ENCODE measurements at regions not wholly inside any gene's neighbourhood (a gene's known extent, or its start where the extent isn't known, plus 50 kb on each side); places are given as distances from the start of the nearest gene placed in this dataset.
"Not testable (repeated sequence)": the region's sequence is repeated elsewhere in the genome, so short reads cannot be mapped to it uniquely, and the experiment has no call there.

- Histone ChIP-seq H3K4me1 (ENCODE audit: control insufficient read depth, insufficient read depth, low read length) (no peaks in the 10 kb centered on the region), H3K27ac (ENCODE audit: low read length) (no peak overlapping the region), H3K4me3 (ENCODE audit: low read length) (no peak overlapping the region), H3K9me3 (ENCODE audit: control insufficient read depth, low read depth, low read length) (no peaks in the 10 kb centered on the region), H3K27me3 (ENCODE audit: control insufficient read depth, insufficient read depth, low read length) (no peaks in the 10 kb centered on the region), H3K36me3 (ENCODE audit: control insufficient read depth, insufficient read depth, low read length) (no peaks in the 10 kb centered on the region)
- no peak for DNase-seq
- WGBS (ENCODE audit: insufficient coverage, low lambda C conversion rate): 90% methylated on average over 3 of the region's 3 CpGs
Observed at GRCh38 chr1:188154761-188155160, 1326.0 kb downstream of the PLA2G4A start.

GRCh38 chr1:188155261-188155660, 1326.5 kb downstream of the PLA2G4A start:
- Histone ChIP-seq H3K27me3 (ENCODE audit: control insufficient read depth, insufficient read depth, low read length) (no peaks in the 10 kb centered on the region), H3K36me3 (ENCODE audit: control insufficient read depth, insufficient read depth, low read length) (no peaks in the 10 kb centered on the region)
- no peak for DNase-seq

GRCh38 chr1:188164459-188164858, 1335.7 kb downstream of the PLA2G4A start:
- Histone ChIP-seq H3K27me3 (ENCODE audit: control insufficient read depth, insufficient read depth, low read length) (no peaks in the 10 kb centered on the region), H3K36me3 (ENCODE audit: control insufficient read depth, insufficient read depth, low read length) (no peaks in the 10 kb centered on the region), H3K9me3 (ENCODE audit: control insufficient read depth, low read depth, low read length) (no peaks in the 10 kb centered on the region), H3K4me1 (ENCODE audit: control insufficient read depth, insufficient read depth, low read length) (no peaks in the 10 kb centered on the region), H3K4me3 (ENCODE audit: low read length) (no peak overlapping the region), H3K27ac (ENCODE audit: low read length) (no peak overlapping the region)
- DNase-seq: no peak
- WGBS (ENCODE audit: insufficient coverage, low lambda C conversion rate): 100% methylated on average over 1 of the region's 3 CpGs

More at GRCh38 chr1:188155261-188155660, 1326.5 kb downstream of the PLA2G4A start:
- Histone ChIP-seq H3K4me1 (ENCODE audit: control insufficient read depth, insufficient read depth, low read length) (no peaks in the 10 kb centered on the region), H3K27ac (ENCODE audit: low read length) (no peak overlapping the region), H3K4me3 (ENCODE audit: low read length) (no peak overlapping the region), H3K9me3 (ENCODE audit: control insufficient read depth, low read depth, low read length) (no peaks in the 10 kb centered on the region)

GRCh38 chr1:188166654-188167053, 1337.9 kb downstream of the PLA2G4A start:
- no peaks in the 10 kb centered on the region for H3K4me1 ChIP-seq (ENCODE audit: control insufficient read depth, insufficient read depth, low read length)
- H3K9me3 ChIP-seq (ENCODE audit: control insufficient read depth, low read depth, low read length): no peaks in the 10 kb centered on the region
- H3K4me3 ChIP-seq (ENCODE audit: low read length): no peak overlapping the region
- H3K27ac ChIP-seq (ENCODE audit: low read length): no peak overlapping the region
- 67% methylated on average over 1 of the region's 1 CpG for WGBS (ENCODE audit: insufficient coverage, low lambda C conversion rate)
- H3K36me3 ChIP-seq (ENCODE audit: control insufficient read depth, insufficient read depth, low read length): no peaks in the 10 kb centered on the region
- no peak for DNase-seq
- H3K27me3 ChIP-seq (ENCODE audit: control insufficient read depth, insufficient read depth, low read length): no peaks in the 10 kb centered on the region

GRCh38 chr1:188169971-188170370, 1341.2 kb downstream of the PLA2G4A start:
- Histone ChIP-seq H3K36me3 (ENCODE audit: control insufficient read depth, insufficient read depth, low read length) (no peaks in the 10 kb centered on the region), H3K4me1 (ENCODE audit: control insufficient read depth, insufficient read depth, low read length) (no peaks in the 10 kb centered on the region), H3K27me3 (ENCODE audit: control insufficient read depth, insufficient read depth, low read length) (no peaks in the 10 kb centered on the region), H3K9me3 (ENCODE audit: control insufficient read depth, low read depth, low read length) (no peaks in the 10 kb centered on the region), H3K4me3 (ENCODE audit: low read length) (no peak overlapping the region), H3K27ac (ENCODE audit: low read length) (no peak overlapping the region)
- no peak for DNase-seq
- WGBS (ENCODE audit: insufficient coverage, low lambda C conversion rate): no CpG with 5 or more reads among the region's 1 CpG

GRCh38 chr1:188170411-188170810, 1341.7 kb downstream of the PLA2G4A start:
- WGBS (ENCODE audit: insufficient coverage, low lambda C conversion rate): 60% methylated on average over 1 of the region's 1 CpG
- no peak for DNase-seq
- Histone ChIP-seq H3K4me3 (ENCODE audit: low read length) (no peak overlapping the region), H3K36me3 (ENCODE audit: control insufficient read depth, insufficient read depth, low read length) (no peaks in the 10 kb centered on the region), H3K27me3 (ENCODE audit: control insufficient read depth, insufficient read depth, low read length) (no peaks in the 10 kb centered on the region), H3K27ac (ENCODE audit: low read length) (no peak overlapping the region), H3K4me1 (ENCODE audit: control insufficient read depth, insufficient read depth, low read length) (no peaks in the 10 kb centered on the region), H3K9me3 (ENCODE audit: control insufficient read depth, low read depth, low read length) (no peaks in the 10 kb centered on the region)

- no peaks in the 10 kb centered on the region for H3K4me1 ChIP-seq (ENCODE audit: control insufficient read depth, insufficient read depth, low read length)
- 80% methylated on average over 1 of the region's 1 CpG for WGBS (ENCODE audit: insufficient coverage, low lambda C conversion rate)
- no peak overlapping the region for H3K4me3 ChIP-seq (ENCODE audit: low read length)
- DNase-seq: no peak
- H3K27me3 ChIP-seq (ENCODE audit: control insufficient read depth, insufficient read depth, low read length): no peaks in the 10 kb centered on the region
- H3K27ac ChIP-seq (ENCODE audit: low read length): no peak overlapping the region
- H3K36me3 ChIP-seq (ENCODE audit: control insufficient read depth, insufficient read depth, low read length): no peaks in the 10 kb centered on the region
- H3K9me3 ChIP-seq (ENCODE audit: control insufficient read depth, low read depth, low read length): no peaks in the 10 kb centered on the region
Observed at GRCh38 chr1:188170935-188171334, 1342.2 kb downstream of the PLA2G4A start.

GRCh38 chr1:188182063-188182462, 1353.3 kb downstream of the PLA2G4A start:
- H3K9me3 ChIP-seq (ENCODE audit: control insufficient read depth, low read depth, low read length); H3K27me3 ChIP-seq (ENCODE audit: control insufficient read depth, insufficient read depth, low read length); H3K36me3 ChIP-seq (ENCODE audit: control insufficient read depth, insufficient read depth, low read length); H3K27ac ChIP-seq (ENCODE audit: low read length); DNase-seq; H3K4me3 ChIP-seq (ENCODE audit: low read length); H3K4me1 ChIP-seq (ENCODE audit: control insufficient read depth, insufficient read depth, low read length): not testable (repeated sequence)
- 83% methylated on average over 1 of the region's 10 CpGs for WGBS (ENCODE audit: insufficient coverage, low lambda C conversion rate)

- Histone ChIP-seq H3K27ac (ENCODE audit: low read length) (no peak overlapping the region), H3K27me3 (ENCODE audit: control insufficient read depth, insufficient read depth, low read length) (no peaks in the 10 kb centered on the region), H3K9me3 (ENCODE audit: control insufficient read depth, low read depth, low read length) (no peaks in the 10 kb centered on the region), H3K4me3 (ENCODE audit: low read length) (no peak overlapping the region), H3K36me3 (ENCODE audit: control insufficient read depth, insufficient read depth, low read length) (no peaks in the 10 kb centered on the region), H3K4me1 (ENCODE audit: control insufficient read depth, insufficient read depth, low read length) (no peaks in the 10 kb centered on the region)
- WGBS (ENCODE audit: insufficient coverage, low lambda C conversion rate): 60% methylated on average over 1 of the region's 2 CpGs
- DNase-seq: no peak
Observed at GRCh38 chr1:188188317-188188716, 1359.6 kb downstream of the PLA2G4A start.

- Histone ChIP-seq H3K4me3 (ENCODE audit: low read length) (no peak overlapping the region), H3K9me3 (ENCODE audit: control insufficient read depth, low read depth, low read length) (no peaks in the 10 kb centered on the region), H3K27ac (ENCODE audit: low read length) (no peak overlapping the region), H3K36me3 (ENCODE audit: control insufficient read depth, insufficient read depth, low read length) (no peaks in the 10 kb centered on the region), H3K27me3 (ENCODE audit: control insufficient read depth, insufficient read depth, low read length) (no peaks in the 10 kb centered on the region), H3K4me1 (ENCODE audit: control insufficient read depth, insufficient read depth, low read length) (no peaks in the 10 kb centered on the region)
- DNase-seq: no peak
- WGBS (ENCODE audit: insufficient coverage, low lambda C conversion rate): no CpG with 5 or more reads among the region's 1 CpG
Observed at GRCh38 chr1:188194916-188195315, 1366.2 kb downstream of the PLA2G4A start.

- Histone ChIP-seq H3K9me3 (ENCODE audit: control insufficient read depth, low read depth, low read length) (no peaks in the 10 kb centered on the region), H3K4me3 (ENCODE audit: low read length) (no peak overlapping the region), H3K27me3 (ENCODE audit: control insufficient read depth, insufficient read depth, low read length) (no peaks in the 10 kb centered on the region), H3K27ac (ENCODE audit: low read length) (no peak overlapping the region), H3K4me1 (ENCODE audit: control insufficient read depth, insufficient read depth, low read length) (no peaks in the 10 kb centered on the region), H3K36me3 (ENCODE audit: control insufficient read depth, insufficient read depth, low read length) (no peaks in the 10 kb centered on the region)
- no peak for DNase-seq
- 100% methylated on average over 1 of the region's 1 CpG for WGBS (ENCODE audit: insufficient coverage, low lambda C conversion rate)
Observed at GRCh38 chr1:188218289-188218688, 1389.5 kb downstream of the PLA2G4A start.
